ENCODE measurements at regions not wholly inside any gene's neighbourhood (a gene's known extent, or its start where the extent isn't known, plus 50 kb on each side); places are given as distances from the start of the nearest gene placed in this dataset.

DNA sequence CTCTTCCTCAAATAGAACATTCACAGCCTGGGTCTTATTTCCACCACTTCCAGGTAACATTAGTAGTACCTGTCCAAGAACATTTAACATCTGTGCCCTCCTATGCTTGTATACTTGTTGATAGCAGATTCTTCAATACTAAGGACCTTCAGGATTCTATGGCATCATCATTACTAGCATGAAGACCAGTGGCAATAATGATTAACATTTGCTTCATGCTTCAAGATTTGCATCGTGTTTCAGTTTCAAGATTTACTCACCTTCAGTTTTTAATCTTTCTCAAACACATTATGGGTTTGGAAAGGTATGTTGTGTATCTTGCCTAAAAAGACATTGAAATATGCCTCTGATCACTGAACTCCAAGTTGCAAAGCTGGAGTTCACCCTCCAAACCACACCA, 412.8 kb upstream of the NRSN1 start:
- H3K27ac ChIP-seq (ENCODE audit: low read length): peak overlapping the region; percentile 34
- no peaks in the 10 kb centered on the region for H4K20me1 ChIP-seq (ENCODE audit: insufficient read depth, low read length)
- TF ChIP-seq, protein P1, sequence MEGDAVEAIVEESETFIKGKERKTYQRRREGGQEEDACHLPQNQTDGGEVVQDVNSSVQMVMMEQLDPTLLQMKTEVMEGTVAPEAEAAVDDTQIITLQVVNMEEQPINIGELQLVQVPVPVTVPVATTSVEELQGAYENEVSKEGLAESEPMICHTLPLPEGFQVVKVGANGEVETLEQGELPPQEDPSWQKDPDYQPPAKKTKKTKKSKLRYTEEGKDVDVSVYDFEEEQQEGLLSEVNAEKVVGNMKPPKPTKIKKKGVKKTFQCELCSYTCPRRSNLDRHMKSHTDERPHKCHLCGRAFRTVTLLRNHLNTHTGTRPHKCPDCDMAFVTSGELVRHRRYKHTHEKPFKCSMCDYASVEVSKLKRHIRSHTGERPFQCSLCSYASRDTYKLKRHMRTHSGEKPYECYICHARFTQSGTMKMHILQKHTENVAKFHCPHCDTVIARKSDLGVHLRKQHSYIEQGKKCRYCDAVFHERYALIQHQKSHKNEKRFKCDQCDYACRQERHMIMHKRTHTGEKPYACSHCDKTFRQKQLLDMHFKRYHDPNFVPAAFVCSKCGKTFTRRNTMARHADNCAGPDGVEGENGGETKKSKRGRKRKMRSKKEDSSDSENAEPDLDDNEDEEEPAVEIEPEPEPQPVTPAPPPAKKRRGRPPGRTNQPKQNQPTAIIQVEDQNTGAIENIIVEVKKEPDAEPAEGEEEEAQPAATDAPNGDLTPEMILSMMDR (IDR thresholded peaks at IDR 0.05; ENCODE audit: low read depth, low read length): no peak
- TF ChIP-seq EZH2phosphoT487 (IDR thresholded peaks at IDR 0.05; ENCODE audit: low read depth): no peak
- peak overlapping the region; percentile 34 for H3K4me2 ChIP-seq (ENCODE audit: low read length)
- no peaks in the 10 kb centered on the region for H3K9me3 ChIP-seq (ENCODE audit: insufficient read depth, low read length)
- no peaks in the 10 kb centered on the region for H3K27me3 ChIP-seq (ENCODE audit: low read depth, low read length)
- no peak overlapping the region for H3K4me3 ChIP-seq (ENCODE audit: low read length)
- H2AFZ ChIP-seq (ENCODE audit: low read depth, low read length): no peak overlapping the region
- H3K36me3 ChIP-seq (replicated peaks; ENCODE audit: low read depth, low read length): peaks cover 9% of the 10 kb centered on the region
- no peaks in the 10 kb centered on the region for H3K79me2 ChIP-seq (ENCODE audit: low read length)
- H3K4me1 ChIP-seq (ENCODE audit: low read length): peaks cover 34% of the 10 kb centered on the region
- no peak overlapping the region for H3K9ac ChIP-seq (ENCODE audit: low read length)

DNA sequence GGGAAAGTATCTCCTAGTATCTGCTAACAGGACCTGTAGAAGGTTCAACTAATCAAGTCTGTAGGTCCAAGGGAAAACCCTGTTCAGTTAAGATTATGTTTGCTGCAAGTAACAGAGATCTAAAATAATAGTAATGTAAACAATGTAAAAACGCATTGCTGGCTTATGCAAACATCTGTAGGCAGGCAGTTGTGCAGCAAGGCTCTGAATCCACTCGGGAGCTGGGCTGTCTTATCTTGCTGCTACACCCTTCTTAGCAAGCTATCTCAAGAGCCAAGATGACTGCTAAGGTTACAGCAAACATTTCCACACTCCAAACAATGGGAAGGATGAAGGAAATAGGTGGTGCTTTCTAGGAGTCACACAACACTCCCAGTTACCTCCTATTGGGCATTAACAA, 397.3 kb upstream of the NRSN1 start:
- no peak overlapping the region for H2AFZ ChIP-seq (ENCODE audit: low read depth, low read length)
- TF ChIP-seq, protein P1 (IDR thresholded peaks at IDR 0.05; ENCODE audit: low read depth, low read length): no peak
- no peak for TF ChIP-seq EZH2phosphoT487 (IDR thresholded peaks at IDR 0.05; ENCODE audit: low read depth)
- H3K4me3 ChIP-seq (ENCODE audit: low read length): no peak overlapping the region
- no peaks in the 10 kb centered on the region for H3K27me3 ChIP-seq (ENCODE audit: low read depth, low read length)
- no peak overlapping the region for H3K27ac ChIP-seq (ENCODE audit: low read length)
- H3K36me3 ChIP-seq (replicated peaks; ENCODE audit: low read depth, low read length): no peaks in the 10 kb centered on the region
- H3K9ac ChIP-seq (ENCODE audit: low read length): no peak overlapping the region
- H4K20me1 ChIP-seq (ENCODE audit: insufficient read depth, low read length): no peaks in the 10 kb centered on the region
- peaks cover 5% of the 10 kb centered on the region for H3K4me1 ChIP-seq (ENCODE audit: low read length)
- no peaks in the 10 kb centered on the region for H3K79me2 ChIP-seq (ENCODE audit: low read length)
- H3K9me3 ChIP-seq (ENCODE audit: insufficient read depth, low read length): no peaks in the 10 kb centered on the region
- no peak overlapping the region for H3K4me2 ChIP-seq (ENCODE audit: low read length)

DNA sequence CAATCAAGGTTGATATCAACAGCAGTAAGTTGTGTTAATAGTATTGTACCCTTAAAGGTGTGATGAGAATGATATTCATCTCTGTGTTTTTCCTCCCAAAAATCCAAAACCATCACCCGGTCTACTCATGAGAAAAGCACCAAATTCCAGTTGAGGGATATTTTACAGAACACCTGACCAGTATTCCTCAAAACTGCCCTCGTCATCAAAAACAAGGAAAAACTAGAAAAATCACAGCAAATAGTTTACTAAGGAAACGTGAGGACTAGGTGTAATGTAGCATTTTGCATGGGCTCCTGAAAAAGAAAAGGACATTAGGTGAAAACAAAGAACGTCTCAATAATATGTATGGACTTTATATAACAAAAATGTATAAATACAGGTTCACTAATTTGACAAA, 394.4 kb upstream of the NRSN1 start:
- Histone ChIP-seq H3K4me3 (ENCODE audit: low read length) (no peak overlapping the region), H3K4me2 (ENCODE audit: low read length) (no peak overlapping the region)

DNA sequence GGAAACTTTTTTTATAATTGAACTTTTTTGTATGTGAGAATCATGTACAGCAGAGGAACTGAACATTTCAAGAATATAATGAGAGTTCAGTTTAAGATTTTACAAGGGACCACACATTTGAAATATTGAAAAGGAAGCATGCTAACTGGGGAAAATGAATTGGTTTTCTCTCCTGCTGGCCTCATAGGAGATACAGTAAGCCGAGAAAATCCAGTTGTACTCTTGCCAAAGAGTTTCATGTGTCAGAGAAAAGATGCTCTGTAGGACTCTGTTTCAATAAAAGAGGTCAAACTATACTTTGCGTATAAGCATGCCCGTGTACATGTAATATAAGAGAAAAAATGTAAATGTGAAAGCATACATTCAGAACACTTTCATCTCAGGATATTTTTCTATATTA, 393.5 kb upstream of the NRSN1 start:
- Histone ChIP-seq H3K36me3 (replicated peaks; ENCODE audit: low read depth, low read length) (no peaks in the 10 kb centered on the region), H3K4me1 (ENCODE audit: low read length) (no peaks in the 10 kb centered on the region), H2AFZ (ENCODE audit: low read depth, low read length) (no peak overlapping the region), H3K27ac (ENCODE audit: low read length) (no peak overlapping the region), H3K4me3 (ENCODE audit: low read length) (no peak overlapping the region), H3K4me2 (ENCODE audit: low read length) (no peak overlapping the region), H3K27me3 (ENCODE audit: low read depth, low read length) (no peaks in the 10 kb centered on the region), H3K79me2 (ENCODE audit: low read length) (no peaks in the 10 kb centered on the region), H4K20me1 (ENCODE audit: insufficient read depth, low read length) (no peaks in the 10 kb centered on the region), H3K9me3 (ENCODE audit: insufficient read depth, low read length) (no peaks in the 10 kb centered on the region), H3K9ac (ENCODE audit: low read length) (no peak overlapping the region)
- no peak for TF ChIP-seq EZH2phosphoT487 (IDR thresholded peaks at IDR 0.05; ENCODE audit: low read depth)
- TF ChIP-seq, protein P1 (IDR thresholded peaks at IDR 0.05; ENCODE audit: low read depth, low read length): no peak

More for the DNA sequence above, 394.4 kb upstream of the NRSN1 start:
- Histone ChIP-seq H3K36me3 (replicated peaks; ENCODE audit: low read depth, low read length) (no peaks in the 10 kb centered on the region), H3K27me3 (ENCODE audit: low read depth, low read length) (no peaks in the 10 kb centered on the region), H4K20me1 (ENCODE audit: insufficient read depth, low read length) (no peaks in the 10 kb centered on the region), H3K4me1 (ENCODE audit: low read length) (no peaks in the 10 kb centered on the region), H2AFZ (ENCODE audit: low read depth, low read length) (no peak overlapping the region), H3K79me2 (ENCODE audit: low read length) (no peaks in the 10 kb centered on the region), H3K9ac (ENCODE audit: low read length) (no peak overlapping the region), H3K27ac (ENCODE audit: low read length) (no peak overlapping the region), H3K9me3 (ENCODE audit: insufficient read depth, low read length) (no peaks in the 10 kb centered on the region)
- no peak for TF ChIP-seq EZH2phosphoT487 (IDR thresholded peaks at IDR 0.05; ENCODE audit: low read depth)
- TF ChIP-seq, protein P1 (IDR thresholded peaks at IDR 0.05; ENCODE audit: low read depth, low read length): no peak

All from OCI-LY3 (cell line).